HG03159 (cell line): ENCODE measurements at regions not wholly inside any gene's neighbourhood (a gene's known extent, or its start where the extent isn't known, plus 50 kb on each side); places are given as distances from the start of the nearest gene placed in this dataset.
A peak's percentile ranks its signal among the peaks of the same experiment; 100 is the strongest.

Experiments
- ATAC-seq: cut with Tn5 transposase; IDR thresholded peaks from one replicate; pipeline ENCODE4 v1.9.1; 2021; ENCODE audit warnings: mild to moderate bottlenecking, moderate library complexity; ENCODE audit not compliant: unreplicated experiment

DNA sequence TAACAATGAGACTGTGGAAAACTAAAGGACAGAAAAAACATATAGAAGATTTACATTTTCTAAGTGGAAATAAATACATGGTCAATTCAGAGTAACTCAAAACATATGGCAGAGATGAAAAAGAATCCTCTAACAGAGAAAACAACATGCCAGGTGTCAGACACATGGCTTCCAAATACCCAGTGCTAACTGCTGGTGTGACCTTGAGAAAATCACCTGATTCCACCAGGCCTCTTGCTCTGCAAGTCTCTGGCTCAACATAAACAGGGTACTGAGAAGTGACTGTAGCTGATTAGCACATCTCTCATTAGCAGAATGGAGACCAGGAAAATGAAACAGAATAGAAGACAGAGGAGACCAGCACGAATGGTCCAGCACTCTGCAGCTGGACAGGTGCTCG is 210.8 kb downstream of the HNMT start:
- no peak for ATAC-seq

DNA sequence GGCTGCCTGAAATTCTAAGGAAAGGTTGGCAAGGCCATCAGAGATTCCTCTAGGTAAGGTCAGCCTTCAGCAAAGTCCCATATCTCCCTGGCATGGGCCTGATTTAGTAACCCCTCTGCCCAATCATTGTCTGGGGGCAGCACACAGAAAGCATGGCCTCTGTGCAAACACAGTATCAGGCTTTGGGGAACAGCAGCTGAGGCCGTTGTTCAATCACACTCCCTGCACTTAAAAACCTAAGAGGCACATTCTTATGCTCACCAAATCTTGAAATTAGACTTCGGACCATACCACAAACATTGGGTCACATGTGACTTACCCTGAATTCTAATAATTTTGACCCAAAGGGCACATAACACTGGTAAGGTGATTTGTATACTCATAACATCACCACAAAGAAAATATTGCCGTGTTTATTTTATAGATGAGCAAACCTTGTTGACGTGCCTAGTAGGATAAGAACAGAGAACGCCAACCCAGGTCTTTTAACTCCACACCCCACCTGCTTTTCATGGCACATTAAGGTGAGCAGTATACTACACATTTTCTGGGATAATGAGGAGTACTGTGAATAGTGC is 212.7 kb downstream of the HNMT start:
- ATAC-seq: no peak

DNA sequence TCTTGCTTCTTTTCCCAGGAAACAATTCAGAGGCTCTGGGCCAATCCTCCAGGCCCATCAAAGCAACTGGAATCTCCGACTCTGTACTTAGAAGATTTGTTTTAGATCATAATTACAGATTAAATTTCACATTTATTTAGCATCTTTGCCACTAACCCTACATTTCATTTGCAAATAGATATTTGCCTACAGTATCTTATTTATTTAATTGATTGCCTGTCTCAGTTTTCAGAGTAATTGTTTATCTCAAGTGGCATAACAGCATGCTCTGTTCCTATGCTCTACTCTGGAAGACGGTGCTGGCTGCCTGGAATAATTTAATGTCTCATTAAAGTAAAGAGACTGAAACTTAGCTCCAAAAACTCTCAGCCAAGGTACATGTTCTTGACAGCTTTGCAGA is 213.4 kb downstream of the HNMT start:
- no peak for ATAC-seq

DNA sequence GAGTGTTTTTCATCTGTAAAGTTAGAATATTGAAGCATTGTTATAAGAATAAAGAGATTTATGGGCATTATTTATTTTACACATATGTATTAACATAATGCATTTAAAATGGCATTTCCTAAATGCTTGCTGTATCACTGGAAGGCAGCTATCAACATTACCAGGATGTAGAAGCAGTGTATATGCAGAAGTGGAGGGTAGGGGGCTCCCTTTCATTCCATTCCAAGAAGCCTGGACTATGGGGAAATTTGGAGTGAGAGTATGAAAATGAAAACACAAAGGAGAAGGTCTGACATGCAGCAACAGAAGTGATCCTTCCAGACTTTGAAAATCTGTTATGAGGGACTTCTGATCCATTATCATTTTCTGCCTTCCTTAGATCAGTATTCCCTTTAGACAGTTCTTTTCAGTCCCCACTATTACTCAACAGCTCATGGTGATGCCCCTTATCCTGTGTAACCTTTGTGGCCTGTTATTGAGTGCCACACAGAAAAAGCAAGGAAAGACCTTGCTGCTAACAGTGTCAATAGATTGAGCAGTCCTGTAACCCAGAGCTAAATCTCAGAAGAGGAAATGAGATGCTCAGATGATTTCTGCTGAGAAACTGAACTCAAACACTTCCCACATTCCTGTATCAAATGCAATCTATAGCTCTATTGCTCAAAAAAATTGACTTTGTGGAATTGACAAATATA is 216.6 kb downstream of the HNMT start:
- ATAC-seq: no peak

DNA sequence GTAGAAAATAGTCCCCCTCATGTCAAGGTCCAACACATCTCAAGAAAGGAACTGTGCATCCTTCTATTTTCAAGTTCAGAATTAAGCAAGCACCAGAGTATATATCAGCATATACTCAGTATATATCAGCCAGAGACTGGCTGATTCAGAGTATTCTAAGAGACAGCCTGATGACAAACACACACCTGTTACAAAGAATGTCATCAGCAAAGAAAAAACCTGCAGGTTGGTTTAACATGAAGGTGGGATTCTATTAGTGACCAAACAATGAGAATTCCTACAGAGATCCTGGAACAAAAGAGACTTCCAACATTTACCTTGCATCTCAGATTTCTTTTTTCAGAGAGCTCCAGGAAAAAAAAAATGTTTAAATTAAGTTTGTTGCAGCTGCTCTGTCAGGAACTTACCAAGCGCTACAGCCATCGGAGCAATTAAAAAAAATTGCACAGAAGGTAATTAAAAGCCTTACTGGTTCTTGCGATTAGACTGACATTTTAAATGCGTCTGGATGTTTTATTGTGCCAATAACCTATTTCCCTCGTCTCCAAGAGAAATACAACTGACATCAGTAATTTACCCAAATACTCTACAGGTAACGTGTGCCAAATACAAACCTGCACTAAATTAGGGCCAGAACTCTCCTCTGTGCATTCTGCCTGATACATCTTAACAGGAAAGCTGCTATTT is 218.1 kb downstream of the HNMT start:
- no peak for ATAC-seq

DNA sequence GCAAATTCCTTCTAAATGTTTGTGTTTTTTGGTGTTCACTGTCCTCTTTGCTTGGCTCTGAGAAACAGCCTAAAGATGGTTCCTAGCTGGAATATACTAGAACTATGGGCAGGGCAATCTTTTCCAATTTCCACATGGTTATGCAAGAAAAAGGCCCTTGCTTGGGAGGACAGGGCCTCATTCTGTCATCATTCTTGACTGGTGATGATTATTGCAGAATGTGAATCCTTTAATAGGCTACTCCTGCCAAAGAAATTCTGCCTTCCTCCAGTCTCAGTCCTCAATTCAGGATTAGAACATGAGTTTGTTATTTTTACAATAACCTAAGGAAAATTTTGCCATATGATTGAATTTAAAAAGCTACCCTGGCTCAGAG is 218.7 kb downstream of the HNMT start:
- no peak for ATAC-seq

DNA sequence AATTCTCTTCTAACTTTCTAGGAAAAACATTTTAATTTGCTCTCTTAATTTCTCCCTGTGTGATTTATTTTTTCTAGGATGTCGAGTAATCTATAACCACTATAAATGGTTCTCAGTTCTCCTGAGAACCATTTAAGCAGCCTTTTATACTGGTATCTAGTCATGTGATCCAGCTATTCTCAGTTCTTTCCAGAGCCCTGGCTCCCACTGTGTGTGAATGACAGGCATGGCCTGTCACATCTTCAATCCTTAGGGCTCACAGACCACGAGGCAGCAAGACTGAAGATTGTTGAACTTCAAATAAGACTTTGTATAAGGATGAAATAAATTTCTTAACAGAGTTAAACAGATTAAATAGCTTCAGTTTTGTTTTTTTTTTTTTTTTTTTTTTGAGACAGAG is 219.4 kb downstream of the HNMT start:
- no peak for ATAC-seq

DNA sequence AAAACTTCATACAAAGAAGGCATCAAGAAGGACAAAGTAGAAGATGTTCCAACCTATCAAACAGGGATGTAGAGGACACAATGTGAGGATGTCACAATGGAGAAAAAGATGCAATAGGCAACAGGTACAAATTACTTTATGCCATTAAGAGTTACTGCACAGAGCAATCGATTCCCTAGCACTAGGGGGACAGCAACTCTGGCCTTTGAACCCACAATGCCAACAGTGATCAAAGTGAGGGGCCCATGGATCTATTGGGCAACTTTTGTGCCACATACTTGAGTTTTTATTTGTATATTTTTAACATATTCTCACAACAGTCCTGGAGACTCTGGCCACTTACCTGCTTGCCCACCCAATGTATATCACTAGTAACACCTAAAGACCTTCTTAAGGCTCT is 220.2 kb downstream of the HNMT start:
- no peak for ATAC-seq

DNA sequence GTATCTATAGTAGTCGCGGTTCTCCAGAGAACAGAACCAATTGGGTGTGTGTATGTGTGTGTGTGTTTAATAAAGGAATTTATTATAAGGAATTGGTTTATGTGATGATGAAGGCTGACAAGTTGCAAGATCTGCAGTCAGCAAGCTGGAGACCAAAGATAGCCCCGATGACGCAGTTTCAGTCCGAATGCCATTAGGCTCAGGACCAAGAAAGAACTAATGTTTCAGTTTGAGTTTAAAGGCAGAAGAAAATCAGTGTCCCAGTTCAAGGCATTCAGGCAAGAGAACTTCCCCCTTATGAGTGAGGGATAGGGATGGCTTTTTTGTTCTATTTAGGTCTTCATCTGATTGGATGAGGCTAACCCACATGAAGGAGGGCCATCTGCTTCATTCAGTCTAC is 221.6 kb downstream of the HNMT start:
- ATAC-seq: no peak

DNA sequence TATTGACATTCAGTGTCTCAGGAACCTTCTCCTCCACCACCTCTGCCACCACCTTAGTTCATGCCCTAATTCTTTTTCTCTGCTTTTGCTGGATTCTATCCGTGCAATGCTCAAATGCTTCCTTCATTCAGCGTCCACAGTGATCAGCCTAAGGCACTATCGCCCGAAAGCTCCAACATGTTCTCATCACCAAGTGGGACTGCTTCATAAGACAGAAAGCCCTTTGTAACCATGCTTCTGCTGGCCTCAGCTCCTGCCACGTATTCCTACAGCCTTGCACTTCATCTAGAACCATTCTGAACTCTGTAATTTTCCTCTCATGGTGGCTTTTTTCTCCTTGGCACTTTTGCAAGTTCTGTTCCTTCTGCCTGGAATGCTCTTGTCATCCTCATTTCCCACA is 222.9 kb downstream of the HNMT start:
- no peak for ATAC-seq

DNA sequence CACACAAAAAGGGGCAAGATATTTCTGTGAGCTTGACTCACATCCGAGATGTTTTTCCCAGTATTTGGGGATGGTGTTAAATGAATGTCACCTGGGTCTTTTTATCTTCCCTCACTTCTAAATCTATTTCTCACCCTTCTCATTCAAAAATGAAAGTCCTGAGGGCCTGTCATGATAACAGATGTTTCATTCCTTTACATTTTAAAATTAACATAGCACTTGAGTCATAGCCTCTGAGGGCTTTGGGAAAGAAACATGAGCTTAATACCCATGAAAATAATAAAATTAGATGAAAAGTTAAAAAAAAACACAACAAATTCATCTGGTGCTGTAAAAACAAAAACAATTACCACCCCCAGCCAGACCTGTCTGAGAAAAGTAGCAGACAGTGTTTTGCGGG is 226.7 kb downstream of the HNMT start:
- no peak for ATAC-seq

DNA sequence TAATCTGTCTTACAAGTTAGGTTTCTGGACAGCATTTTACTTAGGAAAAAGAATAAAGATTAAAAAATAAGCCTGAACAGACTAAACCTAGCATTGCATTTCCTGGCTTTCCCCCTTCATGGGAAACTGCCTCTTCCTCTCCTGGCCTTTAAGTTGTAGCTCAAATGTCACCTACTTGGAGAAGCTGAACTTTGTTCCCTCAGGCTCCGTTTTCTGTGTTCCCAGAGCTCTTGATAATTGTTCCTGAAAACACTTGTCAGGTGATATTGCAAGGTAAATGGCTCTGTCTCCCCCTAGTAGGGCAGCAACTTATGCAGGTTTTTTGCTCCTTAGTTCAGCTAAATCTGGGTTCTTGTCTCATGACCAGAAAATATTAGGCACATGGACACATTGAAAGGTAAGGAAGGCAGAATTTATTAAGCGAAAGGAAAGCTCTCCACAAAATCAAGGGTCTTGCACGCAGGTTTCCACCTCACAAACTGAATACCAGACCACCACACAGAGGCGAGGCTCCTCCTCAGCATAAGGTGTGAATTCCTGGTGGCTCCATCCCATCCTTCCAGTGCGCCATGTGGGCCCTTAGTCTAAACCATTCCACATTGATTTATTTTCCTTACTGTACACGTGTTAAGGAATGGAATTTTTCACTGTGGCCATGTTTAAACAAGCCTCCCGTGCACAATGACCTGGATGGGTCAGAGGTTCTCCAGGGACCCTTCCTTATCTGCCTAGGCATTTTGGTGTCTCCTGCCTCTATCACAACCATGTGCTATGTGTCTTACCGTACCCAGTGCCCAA is 229.3 kb downstream of the HNMT start:
- no peak for ATAC-seq

DNA sequence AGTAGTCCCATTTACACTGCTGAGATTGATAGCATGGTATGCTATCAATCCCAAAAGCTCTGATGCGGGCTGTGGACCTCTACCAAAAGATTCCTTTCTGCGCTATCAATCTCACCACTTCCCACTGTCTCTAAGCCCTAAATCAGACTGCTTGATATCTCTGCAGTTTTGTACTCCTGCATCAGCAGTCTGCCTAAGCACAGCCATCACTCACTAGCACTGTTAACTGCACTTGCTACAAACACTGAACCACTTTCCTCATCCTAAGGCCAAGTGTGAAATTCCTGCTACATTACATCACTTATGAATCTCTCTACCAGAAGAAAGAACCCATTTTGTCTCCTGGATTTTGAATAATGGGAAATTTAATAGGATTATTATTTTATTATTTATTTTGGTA is 237.0 kb downstream of the HNMT start:
- no peak for ATAC-seq

DNA sequence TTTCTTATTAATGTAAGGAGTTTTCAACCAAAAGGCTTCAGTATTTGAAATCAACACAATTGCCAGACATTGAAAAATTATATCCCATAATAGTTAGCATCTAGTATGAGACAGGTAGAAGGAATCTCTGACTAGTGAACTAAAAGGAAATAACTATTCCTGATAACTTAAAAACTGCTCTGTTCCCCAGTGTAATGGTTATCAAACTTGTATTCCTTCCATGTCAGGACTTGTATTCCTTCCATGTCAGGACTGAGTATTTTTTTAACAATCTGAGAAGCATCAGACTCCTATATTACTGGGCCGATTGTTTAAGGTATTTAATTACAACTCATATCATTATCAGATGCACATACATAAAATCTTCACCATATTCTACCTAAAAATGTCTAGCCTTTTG is 238.5 kb downstream of the HNMT start:
- no peak for ATAC-seq

DNA sequence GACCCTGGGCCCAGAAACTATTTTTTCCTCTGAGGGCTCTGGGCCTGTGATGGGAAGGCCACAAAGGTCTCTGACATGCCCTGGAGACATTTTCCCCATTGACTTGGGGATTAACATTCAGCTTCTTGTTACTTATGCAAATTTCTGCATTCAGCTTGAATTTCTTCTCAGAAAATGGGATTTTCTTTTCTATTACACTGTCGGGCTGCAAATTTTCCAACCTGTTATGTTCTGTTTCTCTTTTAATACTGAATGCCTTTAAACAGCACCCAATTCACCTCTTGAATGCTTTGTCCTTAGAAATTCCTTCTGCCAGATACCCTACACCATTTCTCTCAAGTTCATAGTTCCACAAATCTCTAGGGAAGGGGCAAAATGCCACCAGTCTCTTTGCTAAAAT is 241.0 kb downstream of the HNMT start:
- no peak for ATAC-seq

DNA sequence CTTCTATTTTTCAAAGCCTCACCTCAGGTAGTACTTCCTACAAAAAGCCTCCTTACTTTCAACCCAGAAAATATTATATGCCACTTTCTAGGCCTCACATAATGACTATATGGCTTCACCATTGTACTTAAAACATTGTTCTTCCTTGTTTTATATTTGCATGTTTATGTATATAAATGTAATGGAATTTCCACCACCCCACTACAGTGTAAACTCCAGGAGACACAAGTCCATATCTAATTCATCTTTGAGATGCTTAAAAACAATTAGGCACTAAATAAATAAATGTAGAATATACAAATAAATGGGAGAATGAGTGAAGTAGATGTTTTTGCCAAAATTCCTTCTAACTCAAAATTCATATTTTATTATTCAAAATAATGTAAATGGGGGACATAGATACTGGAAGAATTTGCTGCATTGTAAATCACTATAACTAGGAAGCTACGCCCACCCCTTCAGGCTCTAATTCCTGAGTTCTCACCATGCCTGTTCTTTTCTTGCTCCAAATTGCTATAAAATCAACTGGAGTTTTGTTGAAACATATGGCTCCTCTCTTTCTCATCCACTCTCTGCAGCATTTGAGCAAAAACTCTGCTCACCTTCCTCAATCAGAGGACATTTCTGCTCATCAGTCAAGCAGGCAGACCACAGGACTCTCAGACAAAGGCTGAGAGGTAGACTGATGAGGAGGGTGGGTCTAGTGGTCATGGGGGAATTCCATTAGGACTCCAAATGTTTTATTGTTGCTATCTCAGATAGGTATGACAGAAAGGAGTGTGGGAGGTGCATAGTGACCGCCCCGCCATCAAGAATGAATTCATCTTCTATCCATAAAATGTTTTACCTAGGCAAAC is 243.0 kb downstream of the HNMT start:
- ATAC-seq: no peak

DNA sequence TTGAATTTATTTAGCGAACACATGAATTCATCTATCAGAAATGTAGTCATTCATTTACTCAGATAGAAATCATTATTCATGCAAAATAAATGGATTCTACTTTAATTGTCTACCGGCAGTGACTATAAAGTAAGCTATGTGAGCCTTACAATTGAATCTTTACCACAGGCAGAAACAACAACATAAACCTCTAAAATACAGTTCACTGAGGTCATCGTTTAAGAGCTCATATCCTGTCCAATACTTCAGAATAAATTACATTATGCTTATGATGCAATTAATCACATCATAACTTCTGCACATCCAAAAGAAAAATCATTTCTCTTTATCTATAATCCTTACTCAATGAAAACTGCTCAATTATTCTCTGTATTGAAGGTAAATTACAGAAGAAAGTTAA is 244.7 kb downstream of the HNMT start:
- no peak for ATAC-seq

DNA sequence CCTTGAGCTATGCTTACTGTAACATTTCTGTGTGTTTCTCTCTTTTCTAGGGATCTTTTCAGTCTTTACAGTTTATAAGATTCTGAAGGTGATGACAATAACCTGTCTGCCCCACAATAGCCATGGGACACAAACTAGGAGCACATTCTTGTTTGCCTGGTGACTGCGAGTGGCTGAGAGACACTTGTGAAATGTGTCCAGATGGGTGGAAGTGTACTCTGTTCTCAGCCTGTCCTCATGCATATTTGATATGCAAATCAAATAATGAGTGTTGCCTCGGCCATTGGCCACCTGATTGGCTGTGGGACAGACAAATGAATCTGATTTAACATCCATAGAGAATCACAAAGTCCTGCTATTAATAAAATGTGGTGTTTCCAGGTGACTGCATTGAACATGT is 246.2 kb downstream of the HNMT start:
- ATAC-seq: no peak

DNA sequence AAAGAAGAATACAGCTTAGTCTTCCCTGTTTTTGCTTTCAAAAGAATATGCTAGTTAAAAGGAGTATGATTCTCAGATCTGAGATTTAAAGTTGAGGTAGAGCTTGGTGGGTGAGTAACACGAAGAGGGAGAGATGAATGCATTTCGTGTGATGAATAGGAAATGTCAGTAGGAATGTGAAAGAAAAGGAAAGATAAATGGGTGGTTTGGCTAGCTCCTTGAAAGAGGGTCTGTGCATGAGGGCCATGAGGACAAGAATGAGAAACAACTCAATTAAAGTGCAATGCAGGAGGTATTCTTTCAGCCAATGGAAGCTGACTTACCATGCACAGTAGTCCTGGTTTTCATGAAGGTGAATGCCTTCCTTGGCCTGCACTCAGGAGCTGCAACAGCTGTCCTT is 248.2 kb downstream of the HNMT start:
- ATAC-seq: no peak

DNA sequence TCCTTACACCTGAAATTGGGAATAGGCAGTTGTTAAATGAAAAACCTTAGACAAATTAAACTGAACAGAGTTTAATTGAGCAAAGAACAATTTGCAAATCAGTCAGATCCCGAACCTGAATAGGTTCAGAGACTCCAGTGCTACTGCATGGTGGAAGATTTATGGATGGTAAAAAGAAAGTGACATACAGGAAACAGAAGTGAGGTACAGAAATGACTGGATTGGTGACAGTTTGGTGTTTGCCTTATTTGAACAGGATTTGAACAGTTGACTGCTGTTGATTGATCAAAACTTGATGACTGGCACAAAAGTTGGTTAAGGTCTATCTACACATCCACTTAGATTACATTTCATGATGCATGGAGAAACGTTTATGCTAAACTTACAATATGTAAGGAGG is 248.8 kb downstream of the HNMT start:
- ATAC-seq: peak; percentile 84

DNA sequence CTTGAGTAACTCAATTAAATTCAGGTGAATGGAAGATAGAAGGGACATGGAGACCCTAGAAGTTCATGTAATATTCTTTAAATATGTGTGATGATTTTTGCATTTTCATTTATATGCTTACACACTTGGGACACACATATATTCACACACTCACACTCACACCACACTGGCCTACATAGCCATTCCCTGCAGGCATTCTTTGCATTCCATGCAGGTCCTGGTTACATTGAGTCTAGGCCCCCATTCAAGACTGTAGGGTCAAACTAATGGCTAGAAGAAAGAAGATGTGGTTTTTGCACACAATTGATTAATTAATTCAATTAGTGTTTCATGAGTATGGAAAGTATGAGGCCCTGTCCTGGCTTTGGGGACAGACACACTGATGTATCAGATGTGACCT is 249.4 kb downstream of the HNMT start:
- ATAC-seq: no peak
